SK-N-SH treated with all-trans-retinoic acid at 6 μM for 48 hours (cell line): ENCODE measurements at regions not wholly inside any gene's neighbourhood (a gene's known extent, or its start where the extent isn't known, plus 50 kb on each side); places are given as distances from the start of the nearest gene placed in this dataset.

Experiments used
- ATAC-seq: fragments of 200-7000 bp; cut with Tn5 transposase; 3 replicates; pipeline ENCODE4 v1.9.1; 2020; ENCODE audit warnings: mild to moderate bottlenecking, moderate library complexity
- ARNTL ChIP-seq: fragments of 450-650 bp; formaldehyde crosslinking; IDR thresholded peaks from 2 replicates; pipeline ENCODE4 v1.5.0; 2020; ENCODE audit warnings: low read depth, mild to moderate bottlenecking, moderate library complexity, borderline replicate concordance
- BACH2 ChIP-seq: fragments of 250-450 bp; sonication (Bioruptor Pico); IDR thresholded peaks from 2 replicates; pipeline ENCODE4 v1.9.0; 2021; ENCODE audit warnings: mild to moderate bottlenecking, borderline replicate concordance
- CREB5 ChIP-seq: fragments of 250-450 bp; sonication (Bioruptor Pico); IDR thresholded peaks from 2 replicates; pipeline ENCODE4 v1.5.1; 2020; ENCODE audit warnings: low read depth, mild to moderate bottlenecking, moderate library complexity
- CSDC2 ChIP-seq: fragments of 250-450 bp; sonication (Bioruptor Pico); IDR thresholded peaks from 2 replicates; pipeline ENCODE4 v1.5.0; 2020; ENCODE audit warnings: mild to moderate bottlenecking, moderate library complexity
- CSRNP3 ChIP-seq: fragments of 250-450 bp; sonication (Bioruptor Pico); IDR thresholded peaks from 2 replicates; pipeline ENCODE4 v1.5.1; 2021; ENCODE audit warnings: mild to moderate bottlenecking, moderate library complexity
- ESRRG ChIP-seq: fragments of 250-450 bp; sonication (Bioruptor Pico); IDR thresholded peaks from 2 replicates; pipeline ENCODE4 v1.6.1; 2021; ENCODE audit warnings: mild to moderate bottlenecking
- GLIS3 ChIP-seq: fragments of 250-450 bp; sonication (Bioruptor Pico); IDR thresholded peaks from 2 replicates; pipeline ENCODE4 v1.5.0; 2020; ENCODE audit warnings: mild to moderate bottlenecking, moderate library complexity
- ISL1 ChIP-seq: fragments of 250-450 bp; sonication (Bioruptor Pico); IDR thresholded peaks from 2 replicates; pipeline ENCODE4 v2.1.2; 2022; ENCODE audit warnings: mild to moderate bottlenecking, moderate library complexity
- OSR1 ChIP-seq: fragments of 250-450 bp; sonication (Bioruptor Pico); IDR thresholded peaks from 2 replicates; pipeline ENCODE4 v1.8.0; 2022; ENCODE audit warnings: moderate library complexity, mild to moderate bottlenecking, inconsistent platforms
- PATZ1 ChIP-seq: fragments of 250-450 bp; sonication (Bioruptor Pico); IDR thresholded peaks from 2 replicates; pipeline ENCODE4 v1.8.0; 2020; ENCODE audit warnings: mild to moderate bottlenecking, moderate library complexity, borderline replicate concordance
- POU6F1 ChIP-seq: fragments of 250-450 bp; sonication (Bioruptor Pico); IDR thresholded peaks from 2 replicates; pipeline ENCODE4 v1.8.0; 2021; ENCODE audit warnings: low read depth, mild to moderate bottlenecking, moderate library complexity, borderline replicate concordance
- PPARA ChIP-seq: fragments of 250-450 bp; sonication (Bioruptor Pico); IDR thresholded peaks from 2 replicates; pipeline ENCODE4 v1.5.0; 2020; ENCODE audit warnings: mild to moderate bottlenecking, borderline replicate concordance
- RARB ChIP-seq: fragments of 250-450 bp; sonication (Bioruptor Pico); IDR thresholded peaks from 2 replicates; pipeline ENCODE4 v1.8.0; 2021; ENCODE audit warnings: mild to moderate bottlenecking, moderate library complexity
- SNAI2 ChIP-seq: fragments of 250-450 bp; sonication (Bioruptor Pico); IDR thresholded peaks from 2 replicates; pipeline ENCODE4 v1.5.0; 2020; ENCODE audit warnings: mild to moderate bottlenecking, moderate library complexity
- TCF4 ChIP-seq: fragments of 250-450 bp; sonication (Bioruptor Pico); IDR thresholded peaks from 2 replicates; pipeline ENCODE4 v1.8.0; 2021; ENCODE audit warnings: mild to moderate bottlenecking, moderate library complexity, borderline replicate concordance
- TOX ChIP-seq: fragments of 250-450 bp; sonication (Bioruptor Pico); IDR thresholded peaks from 2 replicates; pipeline ENCODE4 v1.8.0; 2021; ENCODE audit warnings: mild to moderate bottlenecking, moderate library complexity, borderline replicate concordance
- TSHZ2 ChIP-seq: fragments of 250-450 bp; sonication (Bioruptor Pico); IDR thresholded peaks from 2 replicates; pipeline ENCODE4 v1.5.0; 2020; ENCODE audit warnings: mild to moderate bottlenecking, moderate library complexity
- ZC3H10 ChIP-seq: fragments of 250-450 bp; sonication (Bioruptor Pico); IDR thresholded peaks from 2 replicates; pipeline ENCODE4 v1.5.1; 2021; ENCODE audit warnings: mild to moderate bottlenecking, moderate library complexity
- ZFP3 ChIP-seq: fragments of 250-450 bp; sonication (Bioruptor Pico); IDR thresholded peaks from 2 replicates; pipeline ENCODE4 v1.5.0; 2020; ENCODE audit warnings: mild to moderate bottlenecking, moderate library complexity
- ZFP30 ChIP-seq: fragments of 450-650 bp; formaldehyde crosslinking; IDR thresholded peaks from 2 replicates; pipeline ENCODE4 v1.5.0; 2022; ENCODE audit warnings: mild to moderate bottlenecking, moderate library complexity
- ZNF565 ChIP-seq: fragments of 450-650 bp; formaldehyde crosslinking; conservative IDR thresholded peaks from 2 replicates; pipeline ENCODE4 v1.5.0; 2020; ENCODE audit warnings: low read depth, mild to moderate bottlenecking, moderate library complexity
- ZNF70 ChIP-seq: fragments of 450-650 bp; formaldehyde crosslinking; IDR thresholded peaks from 2 replicates; pipeline ENCODE4 v1.5.0; 2020; ENCODE audit warnings: mild to moderate bottlenecking, moderate library complexity
- ZNF8 ChIP-seq: fragments of 450-650 bp; formaldehyde crosslinking; IDR thresholded peaks from 2 replicates; pipeline ENCODE4 v1.5.0; 2020; ENCODE audit warnings: mild to moderate bottlenecking, moderate library complexity

GRCh38 chr6:165798991-165799390 is 135.9 kb upstream of the PDE10A start:
- no peak for ATAC-seq
- TF ChIP-seq ZNF8 (CRISPR knock-in tag) (no peak), ZFP3 (CRISPR knock-in tag) (no peak), ZC3H10 (CRISPR knock-in tag) (no peak), ARNTL (CRISPR knock-in tag) (no peak), ZNF70 (CRISPR knock-in tag) (no peak), GLIS3 (CRISPR knock-in tag) (no peak), ISL1 (CRISPR knock-in tag) (no peak), BACH2 (no peak), TCF4 (no peak), SNAI2 (CRISPR knock-in tag) (no peak), TOX (CRISPR knock-in tag) (no peak), POU6F1 (no peak), OSR1 (CRISPR knock-in tag) (no peak)

- TF ChIP-seq ZFP3 (CRISPR knock-in tag) (no peak), TOX (CRISPR knock-in tag) (no peak), BACH2 (no peak), CSRNP3 (no peak), OSR1 (CRISPR knock-in tag) (no peak), PPARA (no peak), CSDC2 (CRISPR knock-in tag) (no peak), ZFP30 (CRISPR knock-in tag) (no peak), ZNF565 (no peak), ESRRG (CRISPR knock-in tag) (no peak), CREB5 (no peak), RARB (CRISPR knock-in tag) (no peak), TSHZ2 (no peak)
- no peak for ATAC-seq
Measured at GRCh38 chr6:165794179-165794601, 131.1 kb upstream of the PDE10A start.

GRCh38 chr6:165793287-165793825 is 130.3 kb upstream of the PDE10A start:
- ATAC-seq = no peak
- TF ChIP-seq OSR1 (CRISPR knock-in tag) (no peak), PATZ1 (no peak), CSDC2 (CRISPR knock-in tag) (no peak), ZNF565 (no peak), ZC3H10 (CRISPR knock-in tag) (no peak), SNAI2 (CRISPR knock-in tag) (no peak), CREB5 (no peak)
